Tibial nerve (tissue), 3 donors: ENCODE measurements at regions not wholly inside any gene's neighbourhood (a gene's known extent, or its start where the extent isn't known, plus 50 kb on each side); places are given as distances from the start of the nearest gene placed in this dataset.
A peak's percentile ranks its signal among the peaks of the same experiment; 100 is the strongest.

Source experiments
- CTCF ChIP-seq, 5 experiments: fragments of 200-600 bp in 3 of 5; fragments of 450-650 bp in 2 of 5; sonication (generic) in 3 of 5; IDR thresholded peaks; one replicate each; pipeline ENCODE4 v1.5.1; 2016 to 2019; ENCODE audit warnings: antibody characterized with exemption in 5 of 5, mild to moderate bottlenecking in 3 of 5, moderate library complexity in 2 of 5
- POLR2A ChIP-seq, 2 donors: fragments of 450-650 bp; IDR thresholded peaks; one replicate each; pipeline ENCODE4 v1.6.1; 2017; ENCODE audit warnings: antibody characterized with exemption in 2 of 2, mild to moderate bottlenecking in 2 of 2, moderate library complexity in 2 of 2

- TF ChIP-seq CTCF (IDR thresholded peaks at IDR 0.05) (peak; percentile 15 to 50 (median 20)), POLR2A (IDR thresholded peaks at IDR 0.05) (no peak)
These were observed 295.5 kb downstream of the MDFIC start for GRCh38 chr7:115217373-115217772.
